GM12878 (cell line): ENCODE measurements at regions not wholly inside any gene's neighbourhood (a gene's known extent, or its start where the extent isn't known, plus 50 kb on each side); places are given as distances from the start of the nearest gene placed in this dataset.

Source experiments
- ATAC-seq: fragments of 200-7000 bp; cut with Tn5 transposase; 3 replicates; pipeline ENCODE4 v1.9.1; 2020; ENCODE audit warnings: mild to moderate bottlenecking, moderate library complexity
- BruUV-seq: library from RNA; stranded (reverse); fragments of 400-500 nt; replicated peaks from 2 replicates; lab custom pipeline; 2021; lab: Mats Ljungman, UMichigan
- CTCF ChIA-PET: fragments of 300-600 bp; sonication (Branson Sonifier 250); formaldehyde crosslinking; extraction: SDS; loops from one replicate; lab custom pipeline; 2021; ENCODE audit warnings: inconsistent platforms; lab: Yijun Ruan, JAX
- POLR2A ChIA-PET: fragments of 350-600 bp; formaldehyde crosslinking; extraction: SDS; loops from one replicate; lab custom pipeline; 2021; ENCODE audit warnings: inconsistent platforms; lab: Charles Lee
- RAD21 ChIA-PET: fragments of 300-600 bp; sonication (Branson Sonifier 250); formaldehyde crosslinking; loops from one replicate; lab custom pipeline; 2023; ENCODE audit warnings: antibody characterized with exemption; ENCODE audit not compliant: unreplicated experiment; lab: Charles Lee
- SMC1A ChIA-PET: fragments of 300-600 bp; sonication (Branson Sonifier 250); formaldehyde crosslinking; loops from one replicate; lab custom pipeline; 2023; ENCODE audit not compliant: unreplicated experiment, uncharacterized antibody; lab: Charles Lee
- DNase-seq: peaks from one replicate; pipeline ENCODE4 v3.0.0-alpha.2; 2011; ENCODE audit warnings: low read depth, low spot score
- FAIRE-seq: peaks from 3 replicates; lab custom pipeline; 2011; peaks lifted over from hg19 to GRCh38; lab: Jason Lieb, UNC
- H2AFZ ChIP-seq: 2 replicates; pipeline ENCODE4 v1.6.0; 2011; ENCODE audit warnings: low read depth, low read length, control low read depth; ENCODE audit not compliant: control insufficient read depth
- H3K27ac ChIP-seq: 2 replicates; pipeline ENCODE4 v1.5.1; 2011; ENCODE audit warnings: control low read depth; ENCODE audit not compliant: control insufficient read depth, insufficient read depth
- H3K27me3 ChIP-seq, 2 experiments: replicated peaks in 1 of 2; 2 replicates each; pipeline versions ENCODE4 v1.6.0 to v1.6.1; 2011; ENCODE audit warnings: low read length in 1 of 2; ENCODE audit not compliant: control insufficient read depth in 2 of 2, insufficient read depth in 2 of 2
- H3K36me3 ChIP-seq, 2 experiments: 2 replicates each; pipeline ENCODE4 v1.5.1; 2011; ENCODE audit warnings: low read length in 1 of 2; ENCODE audit not compliant: control insufficient read depth in 2 of 2, insufficient read depth in 2 of 2
- H3K4me1 ChIP-seq: 2 replicates; pipeline ENCODE4 v1.6.1; 2011; ENCODE audit warnings: mild to moderate bottlenecking, low read length, moderate library complexity, mixed read lengths; ENCODE audit not compliant: control insufficient read depth, insufficient read depth
- H3K4me2 ChIP-seq: 2 replicates; pipeline ENCODE4 v1.6.0; 2011; ENCODE audit warnings: control low read depth; ENCODE audit not compliant: control insufficient read depth, insufficient read depth
- H3K4me3 ChIP-seq: fragments of 200-600 bp; sonication (generic); 2 replicates; pipeline ENCODE4 v1.5.1; 2016
- H3K79me2 ChIP-seq: 2 replicates; pipeline ENCODE4 v1.6.0; 2011; ENCODE audit warnings: low read length; ENCODE audit not compliant: control insufficient read depth, insufficient read depth
- H3K9ac ChIP-seq: 2 replicates; pipeline ENCODE4 v1.8.0; 2011; ENCODE audit warnings: low read length, control low read depth, mixed read lengths; ENCODE audit not compliant: control insufficient read depth, insufficient read depth
- H3K9me3 ChIP-seq: replicated peaks from 3 replicates; pipeline ENCODE4 v1.5.1; 2011; ENCODE audit warnings: mild to moderate bottlenecking, low read length; ENCODE audit not compliant: control insufficient read depth, insufficient read depth
- H4K20me1 ChIP-seq: 2 replicates; pipeline ENCODE4 v1.6.0; 2011; ENCODE audit not compliant: control insufficient read depth, insufficient read depth
- ATF2 ChIP-seq: IDR thresholded peaks from 2 replicates; pipeline ENCODE4 v1.6.1; 2012; ENCODE audit warnings: low read length, inconsistent platforms
- CBFB ChIP-seq: IDR thresholded peaks from 2 replicates; pipeline ENCODE4 v1.6.1; 2016; ENCODE audit warnings: antibody characterized with exemption, low read depth
- CREM ChIP-seq: IDR thresholded peaks from 2 replicates; pipeline ENCODE4 v1.6.1; 2014; ENCODE audit warnings: antibody characterized with exemption, low read depth
- FOXK2 ChIP-seq: fragments of 450-650 bp; IDR thresholded peaks from 2 replicates; pipeline ENCODE4 v1.6.1; 2017; ENCODE audit warnings: mild to moderate bottlenecking, moderate library complexity
- GATAD2B ChIP-seq: fragments of 450-650 bp; conservative IDR thresholded peaks from 2 replicates; pipeline ENCODE4 v1.6.1; 2017; ENCODE audit warnings: low read depth, mild to moderate bottlenecking, moderate library complexity
- HDAC2 ChIP-seq: fragments of 200-600 bp; sonication (generic); IDR thresholded peaks from 2 replicates; pipeline ENCODE4 v1.6.1; 2017
- IRF5 ChIP-seq: fragments of 450-650 bp; IDR thresholded peaks from 2 replicates; pipeline ENCODE4 v1.6.1; 2017; ENCODE audit warnings: borderline replicate concordance
- JUND ChIP-seq: IDR thresholded peaks from 2 replicates; pipeline ENCODE4 v1.6.1; 2012; ENCODE audit warnings: low read depth, mild to moderate bottlenecking, low read length, improper control_type of control experiment, moderate library complexity
- KLF5 ChIP-seq: fragments of 450-650 bp; IDR thresholded peaks from 2 replicates; pipeline ENCODE4 v1.6.1; 2014; ENCODE audit warnings: mild to moderate bottlenecking; ENCODE audit not compliant: partially characterized antibody
- MTA2 ChIP-seq: fragments of 450-650 bp; IDR thresholded peaks from 2 replicates; pipeline ENCODE4 v1.6.1; 2016; ENCODE audit warnings: low read depth, mild to moderate bottlenecking, moderate library complexity
- NRF1 ChIP-seq: conservative IDR thresholded peaks from 2 replicates; pipeline ENCODE4 v1.6.1; 2011; ENCODE audit warnings: mild to moderate bottlenecking, low read depth, low read length, improper control_type of control experiment
- PML ChIP-seq: IDR thresholded peaks from 2 replicates; pipeline ENCODE4 v1.6.1; 2012; ENCODE audit warnings: low read length, inconsistent platforms
- SUZ12 ChIP-seq: fragments of 200-600 bp; sonication (generic); IDR thresholded peaks from one replicate; pipeline ENCODE4 v1.6.1; 2018; ENCODE audit warnings: antibody characterized with exemption, mild to moderate bottlenecking; ENCODE audit not compliant: unreplicated experiment
- ZNF217 ChIP-seq: fragments of 450-650 bp; IDR thresholded peaks from 2 replicates; pipeline ENCODE4 v1.6.1; 2017; ENCODE audit warnings: antibody characterized with exemption, mild to moderate bottlenecking
- ZZZ3 ChIP-seq: IDR thresholded peaks from 2 replicates; pipeline ENCODE4 v1.6.1; 2011; ENCODE audit warnings: low read depth; ENCODE audit not compliant: control insufficient read depth, insufficient read length
- WGBS: methylation state at CpG from one replicate; pipeline ENCODE4 v1.1.6; 2016; ENCODE audit warnings: low lambda C conversion rate; ENCODE audit not compliant: insufficient replicate concordance, insufficient coverage; ENCODE audit errors: missing lambda C conversion rate; 5-methylcytosine and 5-hydroxymethylcytosine counted together
- in situ Hi-C: fragments of 300-500 bp; cut with MboI; formaldehyde crosslinking; loops from 9 replicates; pipeline ENCODE4 v1.14.3; 2018; ENCODE audit warnings: mixed read lengths
- intact Hi-C: fragments of 100-400 bp; cut with micrococcal nuclease; formaldehyde crosslinking; loops from one replicate; pipeline ENCODE4 v1.14.2; 2022; ENCODE audit not compliant: unreplicated experiment

GRCh38 chr10:47241946-47242867 lies 57.8 kb upstream of the GDF10 start:
- BruUV-seq = no TSS peak
- WGBS = 18% methylated on average over 9 of the region's 9 CpGs
- CTCF ChIA-PET = no interaction called here

More at GRCh38 chr10:47241946-47242867, 57.8 kb upstream of the GDF10 start:
- H3K79me2 ChIP-seq = no peaks in the 10 kb centered on the region
- in situ Hi-C loops (no loop called here), intact Hi-C loops (no loop called here)
- no peak for TF ChIP-seq JUND
- TF ChIP-seq HDAC2 = no peak
- TF ChIP-seq PML = no peak
- TF ChIP-seq ATF2 = no peak
- no peak for TF ChIP-seq CREM
- TF ChIP-seq GATAD2B = no peak
- no peak for TF ChIP-seq ZZZ3
- TF ChIP-seq CBFB = no peak
- no peak for TF ChIP-seq SUZ12
- no peak for TF ChIP-seq ZNF217
- no peak for TF ChIP-seq MTA2
- TF ChIP-seq FOXK2 = no peak
- TF ChIP-seq NRF1 = no peak
- TF ChIP-seq IRF5 = no peak
- TF ChIP-seq KLF5 = no peak
- H3K27ac ChIP-seq = no peak overlapping the region
- SMC1A ChIA-PET = interaction anchor here (0.8 kb wide), 1 partner anchor 9 kb away, joined by 5 read pairs; no protein-coding TSS in a partner anchor
- no peak overlapping the region for H2AFZ ChIP-seq
- H4K20me1 ChIP-seq = no peaks in the 10 kb centered on the region
- no peak overlapping the region for H3K4me2 ChIP-seq
- DNase-seq (no peak), ATAC-seq (no peak), FAIRE-seq (no peak)
- no peak overlapping the region for H3K9ac ChIP-seq
- no peaks in the 10 kb centered on the region; a peak in 2 of 4 replicates for H3K27me3 ChIP-seq
- POLR2A ChIA-PET = no interaction called here
- no peaks in the 10 kb centered on the region for H3K4me1 ChIP-seq
- RAD21 ChIA-PET = no interaction called here
- H3K9me3 ChIP-seq = no peaks in the 10 kb centered on the region
- no peaks in the 10 kb centered on the region for H3K36me3 ChIP-seq
- H3K4me3 ChIP-seq = no peak overlapping the region
